ENCODE measurements at regions not wholly inside any gene's neighbourhood (a gene's known extent, or its start where the extent isn't known, plus 50 kb on each side); places are given as distances from the start of the nearest gene placed in this dataset.

DNA sequence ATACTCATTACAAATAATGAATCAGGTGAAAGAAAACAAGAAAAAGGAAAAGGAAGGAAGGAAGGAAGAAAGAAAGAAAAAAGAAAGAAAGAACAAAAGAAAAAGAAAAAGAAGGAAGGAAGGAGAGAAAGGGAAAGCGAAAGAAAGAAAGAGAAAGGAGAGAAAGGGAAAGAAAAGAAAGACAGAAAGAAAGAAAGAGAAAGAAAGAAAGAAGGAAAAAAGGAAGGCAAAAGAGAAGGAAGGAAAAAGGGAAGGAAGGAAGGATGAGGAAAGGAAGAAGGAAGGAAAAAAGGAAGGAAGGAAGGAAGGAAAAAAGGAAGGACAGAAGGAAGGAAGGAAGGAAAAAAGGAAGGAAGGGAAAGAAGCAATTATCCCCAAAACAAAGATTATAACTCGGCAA is 1460.4 kb upstream of the PIK3C3 start:
- TF ChIP-seq CTCF (conservative IDR thresholded peaks at IDR 0.05 in 1 of 2, IDR thresholded peaks at IDR 0.05 in 1 of 2; ENCODE audit: extremely low read depth in 1 of 2, insufficient read depth in 1 of 2, low read depth in 1 of 2, low read length in 2 of 2) = no peak
- TF ChIP-seq EZH2 (IDR thresholded peaks at IDR 0.05; ENCODE audit: borderline replicate concordance, low read length) = no peak
